Upper lobe of left lung (tissue), 4 donors: ENCODE measurements at regions not wholly inside any gene's neighbourhood (a gene's known extent, or its start where the extent isn't known, plus 50 kb on each side); places are given as distances from the start of the nearest gene placed in this dataset.

Experiments used
- EP300 ChIP-seq, 4 donors: sonication (generic); formaldehyde crosslinking; IDR thresholded peaks; one replicate each; pipeline ENCODE4 v1.5.1; 2017; ENCODE audit warnings: antibody characterized with exemption in 4 of 4, control low read depth in 2 of 4
- POLR2A ChIP-seq, 4 donors: fragments of 450-650 bp; IDR thresholded peaks; one replicate each; pipeline ENCODE4 v1.5.1; 2016 to 2017; ENCODE audit warnings: antibody characterized with exemption in 4 of 4, mild to moderate bottlenecking in 2 of 4
- POLR2AphosphoS5 ChIP-seq, 2 donors: sonication (generic); formaldehyde crosslinking; IDR thresholded peaks; one replicate each; pipeline ENCODE4 v1.5.1; 2017; ENCODE audit warnings: antibody characterized with exemption in 2 of 2
- TF ChIP-seq, protein P1 (sequence below), 6 experiments: fragments of 450-650 bp in 4 of 6; fragments of 200-600 bp in 2 of 6; sonication (generic) in 2 of 6; IDR thresholded peaks; one replicate each; pipeline ENCODE4 v1.5.1; 2016 to 2019; ENCODE audit warnings: antibody characterized with exemption in 6 of 6

DNA sequence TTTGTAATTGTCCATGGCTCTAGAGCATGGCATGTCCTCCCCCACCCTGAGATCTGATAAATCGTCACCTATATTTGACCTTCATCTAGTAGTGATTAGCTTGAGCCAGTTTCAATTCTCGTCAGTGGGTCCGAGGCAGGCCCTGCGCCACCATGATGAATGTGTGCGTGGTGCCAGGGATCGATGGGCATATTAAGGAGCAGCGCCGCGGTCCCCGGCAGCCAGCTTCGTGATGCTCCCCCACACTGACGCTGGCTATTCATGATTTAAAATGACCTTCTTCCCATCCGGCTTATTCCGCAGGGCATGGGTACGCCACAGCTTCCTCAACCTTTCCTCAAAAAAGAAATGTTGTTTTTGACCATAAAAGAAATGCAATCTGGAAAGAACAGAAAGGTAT is 68.0 kb downstream of the SLC25A47 start:
- TF ChIP-seq, protein P1, sequence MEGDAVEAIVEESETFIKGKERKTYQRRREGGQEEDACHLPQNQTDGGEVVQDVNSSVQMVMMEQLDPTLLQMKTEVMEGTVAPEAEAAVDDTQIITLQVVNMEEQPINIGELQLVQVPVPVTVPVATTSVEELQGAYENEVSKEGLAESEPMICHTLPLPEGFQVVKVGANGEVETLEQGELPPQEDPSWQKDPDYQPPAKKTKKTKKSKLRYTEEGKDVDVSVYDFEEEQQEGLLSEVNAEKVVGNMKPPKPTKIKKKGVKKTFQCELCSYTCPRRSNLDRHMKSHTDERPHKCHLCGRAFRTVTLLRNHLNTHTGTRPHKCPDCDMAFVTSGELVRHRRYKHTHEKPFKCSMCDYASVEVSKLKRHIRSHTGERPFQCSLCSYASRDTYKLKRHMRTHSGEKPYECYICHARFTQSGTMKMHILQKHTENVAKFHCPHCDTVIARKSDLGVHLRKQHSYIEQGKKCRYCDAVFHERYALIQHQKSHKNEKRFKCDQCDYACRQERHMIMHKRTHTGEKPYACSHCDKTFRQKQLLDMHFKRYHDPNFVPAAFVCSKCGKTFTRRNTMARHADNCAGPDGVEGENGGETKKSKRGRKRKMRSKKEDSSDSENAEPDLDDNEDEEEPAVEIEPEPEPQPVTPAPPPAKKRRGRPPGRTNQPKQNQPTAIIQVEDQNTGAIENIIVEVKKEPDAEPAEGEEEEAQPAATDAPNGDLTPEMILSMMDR (IDR thresholded peaks at IDR 0.05): no peak
- no peak for TF ChIP-seq POLR2AphosphoS5 (IDR thresholded peaks at IDR 0.05)
- no peak for TF ChIP-seq EP300 (IDR thresholded peaks at IDR 0.05)
- TF ChIP-seq POLR2A (IDR thresholded peaks at IDR 0.05): no peak
